SH-SY5Y (cell line): ENCODE measurements at regions not wholly inside any gene's neighbourhood (a gene's known extent, or its start where the extent isn't known, plus 50 kb on each side); places are given as distances from the start of the nearest gene placed in this dataset.

ENCODE experiments used
- GATA2 ChIP-seq: IDR thresholded peaks from 2 replicates; pipeline ENCODE4 v1.6.1; 2011; ENCODE audit warnings: mild to moderate bottlenecking, low read depth, low read length
- GATA3 ChIP-seq: IDR thresholded peaks from 2 replicates; pipeline ENCODE4 v1.6.1; 2011; ENCODE audit warnings: low read depth, mild to moderate bottlenecking, low read length, moderate library complexity

- TF ChIP-seq GATA2 (no peak), GATA3 (no peak)
These were observed 159.3 kb upstream of the MYCN start for GRCh38 chr2:15780912-15781574.
